VCaP (cell line): ENCODE measurements at regions not wholly inside any gene's neighbourhood (a gene's known extent, or its start where the extent isn't known, plus 50 kb on each side); places are given as distances from the start of the nearest gene placed in this dataset.

Source experiments
- H3K27ac ChIP-seq: fragments of 450-650 bp; 2 replicates; pipeline ENCODE4 v1.5.1; 2017
- CTCF ChIP-seq: fragments of 450-650 bp; conservative IDR thresholded peaks from 2 replicates; pipeline ENCODE4 v1.5.1; 2017; ENCODE audit warnings: mild to moderate bottlenecking, moderate library complexity

GRCh38 chr13:27847669-27848068 is 55.4 kb downstream of the GSX1 start:
- no peak for TF ChIP-seq CTCF
- no peak overlapping the region for H3K27ac ChIP-seq

GRCh38 chr13:27851096-27851850 is 59.0 kb downstream of the GSX1 start:
- TF ChIP-seq CTCF, result no peak
- H3K27ac ChIP-seq, result no peak overlapping the region

- H3K27ac ChIP-seq, result no peak overlapping the region
- no peak for TF ChIP-seq CTCF
Observed at GRCh38 chr13:27852491-27852890, 60.2 kb downstream of the GSX1 start.

DNA sequence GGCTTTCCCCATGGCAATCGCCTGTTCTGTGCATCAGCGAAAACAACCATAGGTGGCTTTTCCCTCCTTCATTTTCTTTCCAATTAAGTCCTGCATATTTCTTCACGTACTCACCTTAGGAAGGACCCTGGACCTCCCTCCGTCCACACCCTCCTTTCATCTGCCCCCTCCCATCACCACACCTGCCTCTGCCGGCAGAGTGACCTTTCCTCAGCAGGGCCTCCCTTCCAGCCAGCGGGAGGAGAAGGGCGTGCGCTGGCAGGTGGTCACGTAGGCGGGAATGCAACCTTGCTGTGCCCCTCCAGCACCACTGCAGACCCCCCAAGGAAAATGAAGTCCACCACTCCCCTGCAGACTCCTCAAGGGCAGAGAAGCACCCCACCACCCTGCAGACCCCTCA is 61.1 kb downstream of the GSX1 start:
- H3K27ac ChIP-seq, result no peak overlapping the region
- no peak for TF ChIP-seq CTCF

GRCh38 chr13:27853861-27854260 is 61.6 kb downstream of the GSX1 start:
- TF ChIP-seq CTCF, result no peak
- H3K27ac ChIP-seq, result no peak overlapping the region

- no peak for TF ChIP-seq CTCF
- no peak overlapping the region for H3K27ac ChIP-seq
Observed at GRCh38 chr13:27854606-27855005, 62.3 kb downstream of the GSX1 start.

DNA sequence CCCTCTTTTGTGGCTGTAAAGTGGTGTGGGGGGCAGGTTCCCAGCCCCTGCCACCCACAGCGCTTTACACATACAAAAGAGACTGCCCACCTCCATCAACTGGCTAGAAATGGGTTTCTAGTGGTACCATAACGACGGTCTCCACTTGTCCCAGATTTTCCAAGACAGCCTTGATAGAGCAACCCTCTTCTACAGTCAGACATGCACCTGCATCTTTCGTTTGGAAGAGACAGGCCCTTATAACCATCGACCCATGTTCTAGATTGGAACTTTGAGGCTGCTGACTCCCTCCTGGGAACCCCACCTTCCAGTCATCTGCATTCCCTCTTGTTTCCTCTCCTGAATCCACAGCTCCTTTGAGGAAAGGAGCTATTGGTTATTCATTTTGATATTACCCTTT is 63.1 kb downstream of the GSX1 start:
- no peak for TF ChIP-seq CTCF
- H3K27ac ChIP-seq, result no peak overlapping the region
